Right lobe of liver (tissue), 4 donors: ENCODE measurements at regions not wholly inside any gene's neighbourhood (a gene's known extent, or its start where the extent isn't known, plus 50 kb on each side); places are given as distances from the start of the nearest gene placed in this dataset.

Experiments used
- POLR2A ChIP-seq: fragments of 450-650 bp; IDR thresholded peaks from one replicate; pipeline ENCODE4 v1.6.1; 2017; ENCODE audit warnings: antibody characterized with exemption, mild to moderate bottlenecking
- TF ChIP-seq, protein P1 (sequence below), 4 donors: fragments of 200-600 bp in 3 of 4; fragments of 450-650 bp in 1 of 4; IDR thresholded peaks; one replicate each; pipeline versions ENCODE4 v1.5.1 to v1.8.0; 2016 to 2022; ENCODE audit warnings: antibody characterized with exemption in 4 of 4, mild to moderate bottlenecking in 2 of 4
- donor health status: DM: no; HTN: no; CAD: no.
- donor health status: DM: no; HTN: no; CAD: no.
- donor health status: DM: no; HTN: yes; CAD: no.

DNA sequence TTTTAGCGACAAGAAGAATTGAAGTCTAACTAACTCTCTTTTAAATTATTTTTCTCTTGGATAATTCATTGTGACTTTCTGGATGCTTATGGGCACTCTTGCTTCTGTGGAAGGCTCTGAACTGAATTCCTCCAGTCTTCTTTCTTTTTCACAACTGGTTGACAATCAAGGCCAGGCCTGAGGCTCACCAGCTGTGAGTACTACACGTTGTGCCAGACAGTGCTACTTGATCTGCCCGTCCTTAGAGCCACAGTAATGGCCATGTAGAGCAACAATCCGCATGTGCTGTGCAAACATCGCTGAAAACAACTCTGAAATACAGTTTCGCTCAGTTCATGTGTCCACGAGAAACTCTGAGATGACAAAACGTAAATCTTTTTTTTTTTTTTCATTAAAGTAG is 1336.3 kb upstream of the AGA start:
- no peak for TF ChIP-seq POLR2A
- TF ChIP-seq, protein P1, sequence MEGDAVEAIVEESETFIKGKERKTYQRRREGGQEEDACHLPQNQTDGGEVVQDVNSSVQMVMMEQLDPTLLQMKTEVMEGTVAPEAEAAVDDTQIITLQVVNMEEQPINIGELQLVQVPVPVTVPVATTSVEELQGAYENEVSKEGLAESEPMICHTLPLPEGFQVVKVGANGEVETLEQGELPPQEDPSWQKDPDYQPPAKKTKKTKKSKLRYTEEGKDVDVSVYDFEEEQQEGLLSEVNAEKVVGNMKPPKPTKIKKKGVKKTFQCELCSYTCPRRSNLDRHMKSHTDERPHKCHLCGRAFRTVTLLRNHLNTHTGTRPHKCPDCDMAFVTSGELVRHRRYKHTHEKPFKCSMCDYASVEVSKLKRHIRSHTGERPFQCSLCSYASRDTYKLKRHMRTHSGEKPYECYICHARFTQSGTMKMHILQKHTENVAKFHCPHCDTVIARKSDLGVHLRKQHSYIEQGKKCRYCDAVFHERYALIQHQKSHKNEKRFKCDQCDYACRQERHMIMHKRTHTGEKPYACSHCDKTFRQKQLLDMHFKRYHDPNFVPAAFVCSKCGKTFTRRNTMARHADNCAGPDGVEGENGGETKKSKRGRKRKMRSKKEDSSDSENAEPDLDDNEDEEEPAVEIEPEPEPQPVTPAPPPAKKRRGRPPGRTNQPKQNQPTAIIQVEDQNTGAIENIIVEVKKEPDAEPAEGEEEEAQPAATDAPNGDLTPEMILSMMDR (IDR thresholded peaks at IDR 0.05), result no peak
